Astrocyte (in vitro differentiated cells and primary cell): ENCODE measurements at regions not wholly inside any gene's neighbourhood (a gene's known extent, or its start where the extent isn't known, plus 50 kb on each side); places are given as distances from the start of the nearest gene placed in this dataset.

Source experiments
- DNase-seq: peaks from one replicate; pipeline ENCODE4 v3.0.0-alpha.2; 2010; ENCODE audit warnings: low read depth
- FAIRE-seq: peaks from 2 replicates; lab custom pipeline; 2011; peaks lifted over from hg19 to GRCh38; lab: Jason Lieb, UNC
- H2AFZ ChIP-seq: 2 replicates; pipeline ENCODE4 v1.6.0; 2012; ENCODE audit warnings: low read depth, low read length, inconsistent platforms
- H3K27ac ChIP-seq: 2 replicates; pipeline ENCODE4 v1.5.1; 2011; ENCODE audit warnings: low read depth, low read length, inconsistent platforms
- H3K27me3 ChIP-seq: 2 replicates; pipeline ENCODE4 v1.6.0; 2011; ENCODE audit warnings: low read length, inconsistent platforms; ENCODE audit not compliant: insufficient read depth
- H3K36me3 ChIP-seq: 2 replicates; pipeline ENCODE4 v1.5.1; 2011; ENCODE audit warnings: low read length, inconsistent platforms; ENCODE audit not compliant: insufficient read depth
- H3K4me1 ChIP-seq: 2 replicates; pipeline ENCODE4 v1.5.1; 2011; ENCODE audit warnings: low read length, inconsistent platforms; ENCODE audit not compliant: insufficient read depth
- H3K4me2 ChIP-seq: 2 replicates; pipeline ENCODE4 v1.6.0; 2012; ENCODE audit warnings: low read length, inconsistent platforms
- H3K4me3 ChIP-seq: 2 replicates; pipeline ENCODE4 v1.5.1; 2011; ENCODE audit warnings: low read depth, mild to moderate bottlenecking, low read length, inconsistent platforms; ENCODE audit not compliant: insufficient read depth
- H3K79me2 ChIP-seq: 2 replicates; pipeline ENCODE4 v1.6.0; 2012; ENCODE audit warnings: mild to moderate bottlenecking, low read length, inconsistent platforms; ENCODE audit not compliant: insufficient read depth
- H3K9ac ChIP-seq: 2 replicates; pipeline ENCODE4 v1.6.0; 2012; ENCODE audit warnings: mild to moderate bottlenecking, low read length, inconsistent platforms
- H3K9me3 ChIP-seq: 2 replicates; pipeline ENCODE4 v1.5.1; 2012; ENCODE audit warnings: low read depth, mild to moderate bottlenecking, low read length, inconsistent platforms; ENCODE audit not compliant: insufficient read depth
- H4K20me1 ChIP-seq: 2 replicates; pipeline ENCODE4 v1.6.0; 2012; ENCODE audit warnings: low read length, inconsistent platforms; ENCODE audit not compliant: insufficient read depth
- H3K27ac Mint-ChIP-seq: one replicate; pipeline ENCODE4 v1.8.0; 2021; ENCODE audit warnings: mild to moderate bottlenecking, mixed read lengths; ENCODE audit not compliant: unreplicated experiment
- H3K27me3 Mint-ChIP-seq: one replicate; pipeline ENCODE4 v1.8.0; 2021; ENCODE audit warnings: low read depth, mixed read lengths; ENCODE audit not compliant: unreplicated experiment
- H3K36me3 Mint-ChIP-seq: one replicate; pipeline ENCODE4 v1.8.0; 2021; ENCODE audit warnings: low read depth, mixed read lengths; ENCODE audit not compliant: unreplicated experiment
- H3K4me1 Mint-ChIP-seq: one replicate; pipeline ENCODE4 v1.8.0; 2021; ENCODE audit warnings: low read depth, mixed read lengths; ENCODE audit not compliant: unreplicated experiment
- H3K4me3 Mint-ChIP-seq: one replicate; pipeline ENCODE4 v1.8.0; 2021; ENCODE audit warnings: mild to moderate bottlenecking, moderate library complexity, mixed read lengths; ENCODE audit not compliant: unreplicated experiment
- H3K9me3 Mint-ChIP-seq: one replicate; pipeline ENCODE4 v1.8.0; 2021; ENCODE audit warnings: mild to moderate bottlenecking, mixed read lengths; ENCODE audit not compliant: unreplicated experiment
- EZH2 ChIP-seq: IDR thresholded peaks from 2 replicates; pipeline ENCODE4 v1.6.1; 2012; ENCODE audit warnings: mild to moderate bottlenecking, low read length, inconsistent platforms; ENCODE audit not compliant: insufficient read depth
- TF ChIP-seq, protein P1 (sequence below): IDR thresholded peaks from 2 replicates; pipeline ENCODE4 v1.5.1; 2011; ENCODE audit warnings: low read depth, mild to moderate bottlenecking, inconsistent platforms, low read length, moderate library complexity; ENCODE audit not compliant: insufficient read depth

- Histone ChIP-seq H3K4me2 (no peak overlapping the region), H4K20me1 (no peaks in the 10 kb centered on the region), H3K27me3 (no peaks in the 10 kb centered on the region), H3K9me3 (no peaks in the 10 kb centered on the region), H3K9ac (no peak overlapping the region), H3K79me2 (no peaks in the 10 kb centered on the region), H3K27ac (peak overlapping the region; percentile 78), H2AFZ (no peak overlapping the region), H3K4me1 (peaks cover 6% of the 10 kb centered on the region), H3K4me3 (no peak overlapping the region), H3K36me3 (no peaks in the 10 kb centered on the region)
- Mint-ChIP-seq H3K4me3 (no peak overlapping the region), H3K9me3 (peaks cover 8% of the 10 kb centered on the region), H3K36me3 (no peaks in the 10 kb centered on the region), H3K27ac (no peak overlapping the region), H3K27me3 (no peaks in the 10 kb centered on the region), H3K4me1 (peaks cover 19% of the 10 kb centered on the region)
- DNase-seq (peak; percentile 39), FAIRE-seq (no peak)
- no peak for TF ChIP-seq EZH2
- TF ChIP-seq, protein P1, sequence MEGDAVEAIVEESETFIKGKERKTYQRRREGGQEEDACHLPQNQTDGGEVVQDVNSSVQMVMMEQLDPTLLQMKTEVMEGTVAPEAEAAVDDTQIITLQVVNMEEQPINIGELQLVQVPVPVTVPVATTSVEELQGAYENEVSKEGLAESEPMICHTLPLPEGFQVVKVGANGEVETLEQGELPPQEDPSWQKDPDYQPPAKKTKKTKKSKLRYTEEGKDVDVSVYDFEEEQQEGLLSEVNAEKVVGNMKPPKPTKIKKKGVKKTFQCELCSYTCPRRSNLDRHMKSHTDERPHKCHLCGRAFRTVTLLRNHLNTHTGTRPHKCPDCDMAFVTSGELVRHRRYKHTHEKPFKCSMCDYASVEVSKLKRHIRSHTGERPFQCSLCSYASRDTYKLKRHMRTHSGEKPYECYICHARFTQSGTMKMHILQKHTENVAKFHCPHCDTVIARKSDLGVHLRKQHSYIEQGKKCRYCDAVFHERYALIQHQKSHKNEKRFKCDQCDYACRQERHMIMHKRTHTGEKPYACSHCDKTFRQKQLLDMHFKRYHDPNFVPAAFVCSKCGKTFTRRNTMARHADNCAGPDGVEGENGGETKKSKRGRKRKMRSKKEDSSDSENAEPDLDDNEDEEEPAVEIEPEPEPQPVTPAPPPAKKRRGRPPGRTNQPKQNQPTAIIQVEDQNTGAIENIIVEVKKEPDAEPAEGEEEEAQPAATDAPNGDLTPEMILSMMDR = no peak
These were observed 115.3 kb downstream of the HS3ST1 start for GRCh38 chr4:11313157-11313943.

DNA sequence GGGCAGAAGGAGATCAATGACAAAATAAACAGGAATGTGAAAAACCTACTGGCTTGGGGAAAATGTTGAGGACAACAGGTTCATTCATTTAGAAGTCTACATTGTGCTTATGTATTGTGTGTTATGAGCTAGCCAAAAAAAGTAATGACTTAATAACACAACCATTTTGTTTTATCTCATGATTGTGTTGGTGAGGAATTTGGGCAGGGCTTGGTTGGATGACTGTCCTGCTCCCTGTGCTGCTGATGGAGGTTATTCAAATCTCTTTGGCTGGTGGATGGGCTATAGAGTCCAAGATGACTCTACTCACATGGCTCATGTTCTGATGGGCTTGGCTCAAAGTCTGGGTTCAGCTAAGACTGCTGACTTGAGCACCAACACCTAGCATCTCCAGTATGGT is 116.3 kb downstream of the HS3ST1 start:
- Mint-ChIP-seq H3K27me3 (no peaks in the 10 kb centered on the region), H3K4me3 (no peak overlapping the region), H3K36me3 (peaks cover 2% of the 10 kb centered on the region), H3K27ac (no peak overlapping the region), H3K4me1 (peaks cover 19% of the 10 kb centered on the region), H3K9me3 (peaks cover 6% of the 10 kb centered on the region)
- no peak overlapping the region for H3K4me3 ChIP-seq
- H3K27me3 ChIP-seq = no peaks in the 10 kb centered on the region
- no peaks in the 10 kb centered on the region for H3K9me3 ChIP-seq
- H2AFZ ChIP-seq = no peak overlapping the region
- H3K79me2 ChIP-seq = no peaks in the 10 kb centered on the region
- peak overlapping the region; percentile 8 for H3K4me2 ChIP-seq
- peak overlapping the region; percentile 78 for H3K27ac ChIP-seq
- no peaks in the 10 kb centered on the region for H4K20me1 ChIP-seq
- peak; percentile 94 for DNase-seq
- TF ChIP-seq EZH2 = no peak
- TF ChIP-seq, protein P1 = no peak
- no peak overlapping the region for H3K9ac ChIP-seq
- H3K36me3 ChIP-seq = no peaks in the 10 kb centered on the region
- FAIRE-seq = peak; percentile 52
- H3K4me1 ChIP-seq = peaks cover 6% of the 10 kb centered on the region

DNA sequence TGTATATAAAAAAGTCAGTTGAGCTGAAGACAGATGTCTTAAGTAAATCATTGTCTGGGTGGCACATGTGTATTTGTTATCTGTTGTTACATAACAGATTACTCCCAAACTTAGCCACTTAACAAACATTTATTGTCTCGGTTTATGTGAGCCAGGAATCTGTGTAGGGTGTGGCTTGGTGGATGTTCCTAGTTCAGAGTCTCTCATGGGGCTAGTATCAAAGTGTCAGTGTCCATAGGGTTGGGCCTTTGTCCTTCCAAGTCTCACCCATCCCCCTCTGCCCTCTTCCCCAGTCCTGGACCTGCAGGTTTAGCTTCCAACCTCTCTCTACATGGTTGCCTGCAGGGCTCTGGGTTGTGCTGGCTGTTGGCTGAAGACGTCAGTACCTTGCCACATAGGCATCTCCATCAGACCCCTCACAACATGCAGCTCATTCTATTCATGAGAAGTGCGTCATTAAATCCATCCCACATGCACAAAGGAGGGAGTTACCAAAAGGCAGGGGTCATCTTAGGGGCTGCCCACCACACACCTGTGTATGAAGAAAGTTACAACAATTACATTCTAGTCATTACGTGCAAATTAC is 127.5 kb downstream of the HS3ST1 start:
- Histone ChIP-seq H2AFZ (no peak overlapping the region), H3K36me3 (no peaks in the 10 kb centered on the region), H3K4me1 (peaks cover 7% of the 10 kb centered on the region), H3K4me2 (no peak overlapping the region), H3K27me3 (no peaks in the 10 kb centered on the region), H3K4me3 (no peak overlapping the region), H3K9me3 (no peaks in the 10 kb centered on the region), H3K79me2 (no peaks in the 10 kb centered on the region), H3K27ac (no peak overlapping the region), H3K9ac (no peak overlapping the region), H4K20me1 (no peaks in the 10 kb centered on the region)
- TF ChIP-seq, protein P1 = no peak
- TF ChIP-seq EZH2 = no peak
- FAIRE-seq = no peak
- no peak for DNase-seq
- no peaks in the 10 kb centered on the region for H3K9me3 Mint-ChIP-seq
- H3K27me3 Mint-ChIP-seq = peaks cover 8% of the 10 kb centered on the region
- H3K4me1 Mint-ChIP-seq = peaks cover 2% of the 10 kb centered on the region
- H3K27ac Mint-ChIP-seq = no peak overlapping the region
- H3K36me3 Mint-ChIP-seq = no peaks in the 10 kb centered on the region
- H3K4me3 Mint-ChIP-seq = no peak overlapping the region
